ENCODE measurements at regions not wholly inside any gene's neighbourhood (a gene's known extent, or its start where the extent isn't known, plus 50 kb on each side); places are given as distances from the start of the nearest gene placed in this dataset.
A peak's percentile ranks its signal among the peaks of the same experiment; 100 is the strongest.

DNA sequence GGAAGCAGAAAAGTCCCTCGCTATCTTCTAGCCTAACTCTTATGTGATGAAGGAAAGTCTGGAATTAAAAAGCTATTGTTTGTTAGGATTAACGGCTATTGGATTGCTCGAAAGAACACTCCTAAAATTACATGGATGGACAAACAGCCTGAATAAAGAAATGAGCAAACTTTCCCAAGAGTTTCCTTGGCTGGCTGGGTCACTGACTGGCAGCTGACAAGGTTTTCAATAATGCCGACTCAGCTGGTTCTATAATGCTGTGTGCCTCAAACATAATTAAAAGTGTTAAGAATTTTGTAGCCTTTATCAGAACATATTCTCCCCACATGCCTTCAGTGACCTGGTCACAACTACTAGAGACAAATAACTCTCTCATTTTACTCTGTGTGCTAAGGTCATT, 142.9 kb upstream of the ADAMTS9 start:
- Histone ChIP-seq H3K27me3 (ENCODE audit: insufficient read depth in 3 of 3, low read length in 2 of 3) (no peaks in the 10 kb centered on the region), H3K9me3 (no peaks in the 10 kb centered on the region), H3K4me3 (no peak overlapping the region), H3K27ac (no peak overlapping the region), H3K36me3 (ENCODE audit: insufficient read depth in 1 of 2, low read depth in 1 of 2) (no peaks in the 10 kb centered on the region), H3K4me1 (no peaks in the 10 kb centered on the region)
- peak in 1 of 4 donors; percentile 52 for ATAC-seq
- TF ChIP-seq, protein P1, sequence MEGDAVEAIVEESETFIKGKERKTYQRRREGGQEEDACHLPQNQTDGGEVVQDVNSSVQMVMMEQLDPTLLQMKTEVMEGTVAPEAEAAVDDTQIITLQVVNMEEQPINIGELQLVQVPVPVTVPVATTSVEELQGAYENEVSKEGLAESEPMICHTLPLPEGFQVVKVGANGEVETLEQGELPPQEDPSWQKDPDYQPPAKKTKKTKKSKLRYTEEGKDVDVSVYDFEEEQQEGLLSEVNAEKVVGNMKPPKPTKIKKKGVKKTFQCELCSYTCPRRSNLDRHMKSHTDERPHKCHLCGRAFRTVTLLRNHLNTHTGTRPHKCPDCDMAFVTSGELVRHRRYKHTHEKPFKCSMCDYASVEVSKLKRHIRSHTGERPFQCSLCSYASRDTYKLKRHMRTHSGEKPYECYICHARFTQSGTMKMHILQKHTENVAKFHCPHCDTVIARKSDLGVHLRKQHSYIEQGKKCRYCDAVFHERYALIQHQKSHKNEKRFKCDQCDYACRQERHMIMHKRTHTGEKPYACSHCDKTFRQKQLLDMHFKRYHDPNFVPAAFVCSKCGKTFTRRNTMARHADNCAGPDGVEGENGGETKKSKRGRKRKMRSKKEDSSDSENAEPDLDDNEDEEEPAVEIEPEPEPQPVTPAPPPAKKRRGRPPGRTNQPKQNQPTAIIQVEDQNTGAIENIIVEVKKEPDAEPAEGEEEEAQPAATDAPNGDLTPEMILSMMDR (IDR thresholded peaks at IDR 0.05), result no peak
- no peak for DNase-seq
- WGBS, 3 donors, result 39 to 62% (median 48%) methylated on average over 4 of the region's 4 CpGs
- intact Hi-C loops (cut with DNase I), result no loop called here

DNA sequence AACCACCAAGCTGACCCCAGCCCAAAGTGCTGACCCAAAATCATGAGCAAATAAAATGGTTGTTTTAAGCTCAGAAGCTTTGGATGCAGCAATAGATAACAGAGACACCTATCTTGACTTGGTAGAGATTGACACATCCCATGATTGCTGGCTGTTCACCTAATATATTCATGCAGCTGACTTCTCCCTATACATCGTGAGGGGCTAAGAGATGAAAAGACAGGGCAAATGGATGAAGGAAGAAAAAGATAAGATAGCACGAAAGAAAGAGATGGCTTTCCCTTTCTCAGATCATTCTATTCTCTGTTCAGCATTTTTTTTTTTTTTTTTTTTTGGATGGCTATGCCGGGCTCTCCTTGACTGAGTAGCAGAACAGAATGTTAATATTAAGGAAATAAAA, 141.5 kb upstream of the ADAMTS9 start:
- no peak overlapping the region for H3K27ac ChIP-seq
- intact Hi-C loops (cut with DNase I), result no loop called here
- no peak for ATAC-seq
- no peaks in the 10 kb centered on the region for H3K36me3 ChIP-seq (ENCODE audit: insufficient read depth in 1 of 2, low read depth in 1 of 2)
- no peak for DNase-seq
- H3K4me3 ChIP-seq, result no peak overlapping the region
- TF ChIP-seq, protein P1 (IDR thresholded peaks at IDR 0.05), result no peak
- WGBS, 3 donors, result 81 to 98% (median 90%) methylated on average over 3 of the region's 3 CpGs
- H3K27me3 ChIP-seq (ENCODE audit: insufficient read depth in 3 of 3, low read length in 2 of 3), result no peaks in the 10 kb centered on the region
- no peaks in the 10 kb centered on the region for H3K4me1 ChIP-seq
- no peaks in the 10 kb centered on the region for H3K9me3 ChIP-seq

DNA sequence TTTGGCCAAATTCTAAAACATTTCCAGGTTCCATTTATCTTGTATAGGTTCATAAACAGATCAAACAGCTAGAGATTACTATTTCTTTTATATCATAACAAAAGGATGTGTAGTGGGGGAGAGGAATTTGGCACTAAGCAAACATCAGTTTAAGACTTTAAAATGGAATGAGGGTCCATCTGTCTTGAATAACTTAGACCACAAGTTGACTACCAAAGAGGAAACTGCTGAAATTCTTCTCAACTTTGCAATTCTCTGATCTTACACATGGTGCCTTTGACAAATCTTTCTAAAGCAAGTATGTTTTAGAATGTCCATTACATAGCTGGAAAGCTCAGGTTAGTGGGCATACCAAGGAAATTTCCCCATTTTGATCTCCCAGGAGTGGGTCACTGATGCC, 140.5 kb upstream of the ADAMTS9 start:
- intact Hi-C loops (cut with DNase I), result no loop called here

DNA sequence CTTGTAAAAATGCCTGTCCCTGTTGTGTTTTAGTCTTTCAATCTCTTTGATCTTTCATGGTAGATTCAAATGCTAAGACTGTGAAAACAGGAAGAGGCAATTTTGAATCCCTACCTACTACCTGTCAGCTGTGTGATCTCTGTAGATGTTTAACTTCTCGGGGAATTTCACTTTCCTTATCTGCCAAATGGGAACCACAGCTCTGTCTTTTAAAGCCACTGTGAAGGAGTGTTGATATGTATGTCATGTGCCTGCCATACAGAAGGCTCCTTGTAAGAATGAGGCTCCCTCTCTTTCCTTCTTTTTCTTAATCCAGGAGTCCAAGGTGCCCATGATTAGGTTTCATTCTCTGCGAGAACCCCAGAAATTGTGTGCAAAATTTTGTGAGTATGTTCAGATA, 139.6 kb upstream of the ADAMTS9 start:
- no peaks in the 10 kb centered on the region for H3K27me3 ChIP-seq (ENCODE audit: insufficient read depth in 3 of 3, low read length in 2 of 3)
- H3K9me3 ChIP-seq, result no peaks in the 10 kb centered on the region
- no peaks in the 10 kb centered on the region for H3K36me3 ChIP-seq (ENCODE audit: insufficient read depth in 1 of 2, low read depth in 1 of 2)
- ATAC-seq (no peak), DNase-seq (no peak)
- TF ChIP-seq, protein P1 (IDR thresholded peaks at IDR 0.05), result no peak
- no peaks in the 10 kb centered on the region for H3K4me1 ChIP-seq
- 96 to 100% (median 97%) methylated on average over 2 of the region's 2 CpGs for WGBS, 3 donors
- H3K4me3 ChIP-seq, result no peak overlapping the region
- H3K27ac ChIP-seq, result no peak overlapping the region
- intact Hi-C loops (cut with DNase I), result no loop called here

More for the DNA sequence above, 140.5 kb upstream of the ADAMTS9 start:
- H3K36me3 ChIP-seq (ENCODE audit: insufficient read depth in 1 of 2, low read depth in 1 of 2), result no peaks in the 10 kb centered on the region
- TF ChIP-seq, protein P1 (IDR thresholded peaks at IDR 0.05), result no peak
- no peaks in the 10 kb centered on the region for H3K27me3 ChIP-seq (ENCODE audit: insufficient read depth in 3 of 3, low read length in 2 of 3)
- DNase-seq (no peak), ATAC-seq (no peak)
- no peak overlapping the region for H3K27ac ChIP-seq
- H3K9me3 ChIP-seq, result no peaks in the 10 kb centered on the region
- H3K4me1 ChIP-seq, result no peaks in the 10 kb centered on the region
- no peak overlapping the region for H3K4me3 ChIP-seq

- Histone ChIP-seq H3K27ac (no peak overlapping the region), H3K4me3 (no peak overlapping the region), H3K36me3 (ENCODE audit: insufficient read depth in 1 of 2, low read depth in 1 of 2) (no peaks in the 10 kb centered on the region), H3K27me3 (ENCODE audit: insufficient read depth in 3 of 3, low read length in 2 of 3) (no peaks in the 10 kb centered on the region), H3K4me1 (peaks cover 3% of the 10 kb centered on the region), H3K9me3 (no peaks in the 10 kb centered on the region)
- intact Hi-C loops (cut with DNase I), result no loop called here
- DNase-seq (no peak), ATAC-seq (no peak)
- TF ChIP-seq, protein P1 (IDR thresholded peaks at IDR 0.05), result no peak
These were observed 139.2 kb upstream of the ADAMTS9 start for GRCh38 chr3:64827019-64827418.
